HG02973 (cell line): ENCODE measurements at regions not wholly inside any gene's neighbourhood (a gene's known extent, or its start where the extent isn't known, plus 50 kb on each side); places are given as distances from the start of the nearest gene placed in this dataset.

Source experiments
- ATAC-seq: cut with Tn5 transposase; IDR thresholded peaks from one replicate; pipeline ENCODE4 v1.9.1; 2021; ENCODE audit warnings: moderate library complexity; ENCODE audit not compliant: unreplicated experiment

GRCh38 chr1:96962751-96963211 lies 241.2 kb downstream of the PTBP2 start:
- no peak for ATAC-seq

- ATAC-seq: no peak
These were observed 243.2 kb downstream of the PTBP2 start for GRCh38 chr1:96964761-96965160.

- peak; percentile 95 for ATAC-seq
These were observed 245.1 kb downstream of the PTBP2 start for GRCh38 chr1:96966536-96967138.

GRCh38 chr1:96967311-96967710 lies 245.7 kb downstream of the PTBP2 start:
- no peak for ATAC-seq

GRCh38 chr1:96968541-96968940 lies 247.0 kb downstream of the PTBP2 start:
- ATAC-seq: no peak

GRCh38 chr1:96968983-96969382 lies 247.4 kb downstream of the PTBP2 start:
- ATAC-seq: no peak

GRCh38 chr1:96969656-96970163 lies 248.1 kb downstream of the PTBP2 start:
- no peak for ATAC-seq

GRCh38 chr1:96971439-96971838 lies 249.9 kb downstream of the PTBP2 start:
- no peak for ATAC-seq

- no peak for ATAC-seq
These were observed 250.4 kb downstream of the PTBP2 start for GRCh38 chr1:96971849-96972602.

- no peak for ATAC-seq
These were observed 252.0 kb downstream of the PTBP2 start for GRCh38 chr1:96973605-96974004.

GRCh38 chr1:96978444-96978843 lies 256.9 kb downstream of the PTBP2 start:
- ATAC-seq: no peak

GRCh38 chr1:96978901-96979300 lies 257.3 kb downstream of the PTBP2 start:
- no peak for ATAC-seq

- ATAC-seq: no peak
These were observed 258.0 kb downstream of the PTBP2 start for GRCh38 chr1:96979304-96980268.

- no peak for ATAC-seq
These were observed 258.9 kb downstream of the PTBP2 start for GRCh38 chr1:96980448-96980847.

- no peak for ATAC-seq
These were observed 259.6 kb downstream of the PTBP2 start for GRCh38 chr1:96981181-96981580.

GRCh38 chr1:96982118-96982517 lies 260.5 kb downstream of the PTBP2 start:
- no peak for ATAC-seq

- ATAC-seq: no peak
These were observed 262.3 kb downstream of the PTBP2 start for GRCh38 chr1:96983866-96984265.

GRCh38 chr1:96987186-96987703 lies 265.7 kb downstream of the PTBP2 start:
- no peak for ATAC-seq

- ATAC-seq: no peak
These were observed 267.7 kb downstream of the PTBP2 start for GRCh38 chr1:96989302-96989701.

GRCh38 chr1:96990136-96990535 lies 268.6 kb downstream of the PTBP2 start:
- no peak for ATAC-seq

- no peak for ATAC-seq
These were observed 269.7 kb downstream of the PTBP2 start for GRCh38 chr1:96991261-96991660.
